ENCODE measurements at regions not wholly inside any gene's neighbourhood (a gene's known extent, or its start where the extent isn't known, plus 50 kb on each side); places are given as distances from the start of the nearest gene placed in this dataset.

DNA sequence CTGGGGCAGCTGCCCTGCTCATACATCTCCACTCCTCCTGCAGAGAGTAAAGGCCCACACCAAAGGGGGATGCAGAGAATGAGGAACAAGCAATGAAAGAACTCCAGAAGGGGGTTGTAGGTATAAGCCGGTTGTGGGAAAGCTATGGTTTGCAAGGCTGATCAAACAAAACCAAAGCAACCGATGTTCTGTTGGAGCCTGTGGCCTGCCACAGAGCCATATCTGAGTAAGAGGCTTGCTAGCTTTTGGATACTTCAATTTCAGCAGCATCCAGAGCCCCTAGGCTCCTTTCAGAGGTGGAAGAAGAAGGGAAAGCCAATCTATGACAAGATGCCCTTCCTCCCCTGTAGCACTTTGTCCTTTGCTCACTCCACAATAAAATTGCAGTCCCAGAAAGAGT lies 163.2 kb downstream of the RRAGC start:
- BruUV-seq (replicated peaks): no TSS peak
- no peak for TF ChIP-seq EZH2phosphoT487 (IDR thresholded peaks at IDR 0.05; ENCODE audit: borderline replicate concordance, low read depth, low read length)
- TF ChIP-seq, protein P1, sequence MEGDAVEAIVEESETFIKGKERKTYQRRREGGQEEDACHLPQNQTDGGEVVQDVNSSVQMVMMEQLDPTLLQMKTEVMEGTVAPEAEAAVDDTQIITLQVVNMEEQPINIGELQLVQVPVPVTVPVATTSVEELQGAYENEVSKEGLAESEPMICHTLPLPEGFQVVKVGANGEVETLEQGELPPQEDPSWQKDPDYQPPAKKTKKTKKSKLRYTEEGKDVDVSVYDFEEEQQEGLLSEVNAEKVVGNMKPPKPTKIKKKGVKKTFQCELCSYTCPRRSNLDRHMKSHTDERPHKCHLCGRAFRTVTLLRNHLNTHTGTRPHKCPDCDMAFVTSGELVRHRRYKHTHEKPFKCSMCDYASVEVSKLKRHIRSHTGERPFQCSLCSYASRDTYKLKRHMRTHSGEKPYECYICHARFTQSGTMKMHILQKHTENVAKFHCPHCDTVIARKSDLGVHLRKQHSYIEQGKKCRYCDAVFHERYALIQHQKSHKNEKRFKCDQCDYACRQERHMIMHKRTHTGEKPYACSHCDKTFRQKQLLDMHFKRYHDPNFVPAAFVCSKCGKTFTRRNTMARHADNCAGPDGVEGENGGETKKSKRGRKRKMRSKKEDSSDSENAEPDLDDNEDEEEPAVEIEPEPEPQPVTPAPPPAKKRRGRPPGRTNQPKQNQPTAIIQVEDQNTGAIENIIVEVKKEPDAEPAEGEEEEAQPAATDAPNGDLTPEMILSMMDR (conservative IDR thresholded peaks at IDR 0.05; ENCODE audit: low read length): no peak

GRCh38 chr1:38693759-38694158 lies 165.8 kb downstream of the RRAGC start:
- no peak overlapping the region for H2AFZ ChIP-seq (ENCODE audit: low read length)
- TF ChIP-seq EZH2phosphoT487 (IDR thresholded peaks at IDR 0.05; ENCODE audit: borderline replicate concordance, low read depth, low read length): no peak
- TF ChIP-seq, protein P1 (conservative IDR thresholded peaks at IDR 0.05; ENCODE audit: low read length): no peak
- no TSS peak for BruUV-seq (replicated peaks)
- POLR2A ChIA-PET: no interaction called here
- intact Hi-C loops (cut with micrococcal nuclease; ENCODE audit: unreplicated experiment): no loop called here
- no peaks in the 10 kb centered on the region for H3K9me3 ChIP-seq (ENCODE audit: low read length)
- DNase-seq (ENCODE audit: low spot score): no peak
- CTCF ChIA-PET (ENCODE audit: unreplicated experiment): no interaction called here
- no peak overlapping the region for H3K4me3 ChIP-seq (ENCODE audit: low read depth, low read length, poor library complexity, severe bottlenecking)
- no peak overlapping the region for H3K4me2 ChIP-seq (ENCODE audit: low read length)
- H3K27ac ChIP-seq (ENCODE audit: low read depth, low read length, poor library complexity, severe bottlenecking): no peak overlapping the region
- no peaks in the 10 kb centered on the region for H3K36me3 ChIP-seq (ENCODE audit: insufficient read depth, low read length)
- no peaks in the 10 kb centered on the region for H3K9me2 ChIP-seq (ENCODE audit: insufficient read depth, low read length)
- no peaks in the 10 kb centered on the region for H3K4me1 ChIP-seq (ENCODE audit: insufficient read depth, low read length, poor library complexity, severe bottlenecking)
- H3K79me2 ChIP-seq (ENCODE audit: insufficient read depth, low read depth, low read length): no peaks in the 10 kb centered on the region
- no peaks in the 10 kb centered on the region for H4K20me1 ChIP-seq (ENCODE audit: insufficient read depth, low read length)

More for the DNA sequence above, 163.2 kb downstream of the RRAGC start:
- ChIA-PET CTCF (ENCODE audit: unreplicated experiment) (no interaction called here), POLR2A (interaction anchor here (0.5 kb wide), 1 partner anchor 197 kb away, joined by 3 read pairs; no protein-coding TSS in a partner anchor)
- H3K79me2 ChIP-seq (ENCODE audit: insufficient read depth, low read depth, low read length): no peaks in the 10 kb centered on the region
- H4K20me1 ChIP-seq (ENCODE audit: insufficient read depth, low read length): no peaks in the 10 kb centered on the region
- no peak overlapping the region for H3K4me3 ChIP-seq (ENCODE audit: low read depth, low read length, poor library complexity, severe bottlenecking)
- H3K4me1 ChIP-seq (ENCODE audit: insufficient read depth, low read length, poor library complexity, severe bottlenecking): no peaks in the 10 kb centered on the region
- H3K9me2 ChIP-seq (ENCODE audit: insufficient read depth, low read length): no peaks in the 10 kb centered on the region
- no peaks in the 10 kb centered on the region for H3K9me3 ChIP-seq (ENCODE audit: low read length)
- no peak overlapping the region for H3K4me2 ChIP-seq (ENCODE audit: low read length)
- H3K27ac ChIP-seq (ENCODE audit: low read depth, low read length, poor library complexity, severe bottlenecking): no peak overlapping the region
- no peak for DNase-seq (ENCODE audit: low spot score)
- H2AFZ ChIP-seq (ENCODE audit: low read length): no peak overlapping the region
- intact Hi-C loops (cut with micrococcal nuclease; ENCODE audit: unreplicated experiment): no loop called here
- H3K36me3 ChIP-seq (ENCODE audit: insufficient read depth, low read length): no peaks in the 10 kb centered on the region

DNA sequence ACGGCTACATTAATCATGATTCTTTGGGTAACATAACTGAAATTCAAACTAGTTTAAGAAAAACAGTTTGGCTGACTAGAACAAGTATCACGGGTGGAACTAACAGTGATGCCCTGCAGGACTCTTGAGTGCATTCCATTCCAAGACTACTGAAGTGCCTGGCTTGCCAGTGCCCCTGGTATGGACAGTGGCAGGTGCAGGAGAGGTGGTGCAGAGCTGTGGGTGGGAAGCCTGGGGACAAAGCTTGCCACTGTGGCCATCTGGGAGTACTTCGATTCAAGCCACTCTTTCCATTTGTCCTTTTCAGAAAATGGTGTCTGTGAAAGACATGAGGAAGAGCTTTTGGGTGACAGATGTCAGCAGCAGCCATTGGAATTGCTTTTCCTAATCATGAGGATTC lies 166.5 kb downstream of the RRAGC start:
- Histone ChIP-seq H3K9me3 (ENCODE audit: low read length) (no peaks in the 10 kb centered on the region), H3K27ac (ENCODE audit: low read depth, low read length, poor library complexity, severe bottlenecking) (no peak overlapping the region), H3K36me3 (ENCODE audit: insufficient read depth, low read length) (no peaks in the 10 kb centered on the region), H3K9me2 (ENCODE audit: insufficient read depth, low read length) (no peaks in the 10 kb centered on the region), H3K4me3 (ENCODE audit: low read depth, low read length, poor library complexity, severe bottlenecking) (no peak overlapping the region), H2AFZ (ENCODE audit: low read length) (no peak overlapping the region), H3K79me2 (ENCODE audit: insufficient read depth, low read depth, low read length) (no peaks in the 10 kb centered on the region), H4K20me1 (ENCODE audit: insufficient read depth, low read length) (no peaks in the 10 kb centered on the region), H3K4me1 (ENCODE audit: insufficient read depth, low read length, poor library complexity, severe bottlenecking) (no peaks in the 10 kb centered on the region), H3K4me2 (ENCODE audit: low read length) (no peak overlapping the region)
- POLR2A ChIA-PET: no interaction called here
- TF ChIP-seq, protein P1 (conservative IDR thresholded peaks at IDR 0.05; ENCODE audit: low read length): no peak
- no peak for TF ChIP-seq EZH2phosphoT487 (IDR thresholded peaks at IDR 0.05; ENCODE audit: borderline replicate concordance, low read depth, low read length)
- intact Hi-C loops (cut with micrococcal nuclease; ENCODE audit: unreplicated experiment): no loop called here
- DNase-seq (ENCODE audit: low spot score): no peak
- no TSS peak for BruUV-seq (replicated peaks)
- CTCF ChIA-PET (ENCODE audit: unreplicated experiment): no interaction called here
